PC-3 (cell line): ENCODE measurements at regions not wholly inside any gene's neighbourhood (a gene's known extent, or its start where the extent isn't known, plus 50 kb on each side); places are given as distances from the start of the nearest gene placed in this dataset.

ENCODE experiments used
- CTCF ChIP-seq: fragments of 300-600 bp; sonication (generic); conservative IDR thresholded peaks from 2 replicates; pipeline ENCODE4 v1.5.1; 2017; ENCODE audit warnings: antibody characterized with exemption, low read depth, mild to moderate bottlenecking, low read length
- EZH2 ChIP-seq: fragments of 300-600 bp; sonication (generic); IDR thresholded peaks from one replicate; pipeline ENCODE4 v1.6.1; 2017; ENCODE audit warnings: antibody characterized with exemption, mild to moderate bottlenecking, low read length; ENCODE audit not compliant: unreplicated experiment
- EZH2phosphoT487 ChIP-seq: fragments of 300-600 bp; sonication (generic); IDR thresholded peaks from 2 replicates; pipeline ENCODE4 v1.6.1; 2018; ENCODE audit warnings: mild to moderate bottlenecking, antibody characterized with exemption, low read length, borderline replicate concordance

- TF ChIP-seq CTCF (no peak), EZH2phosphoT487 (no peak), EZH2 (no peak)
Observed at GRCh38 chr7:96612034-96612433, 97.6 kb downstream of the SEM1 start.
